ENCODE measurements at regions not wholly inside any gene's neighbourhood (a gene's known extent, or its start where the extent isn't known, plus 50 kb on each side); places are given as distances from the start of the nearest gene placed in this dataset.

- in situ Hi-C loops (cut with HindIII; ENCODE audit: low pct_unique_long_range_greater_than_20kb, low sequenced_read_pairs): no loop called here
- no peak for DNase-seq (ENCODE audit: low read depth, low spot score)
These were observed 124.4 kb downstream of the FBXO15 start for GRCh38 chr18:74023220-74023619.

GRCh38 chr18:74019864-74020263 lies 127.8 kb downstream of the FBXO15 start:
- in situ Hi-C loops (cut with HindIII; ENCODE audit: low pct_unique_long_range_greater_than_20kb, low sequenced_read_pairs): no loop called here
- no peak for DNase-seq (ENCODE audit: low read depth, low spot score)

- in situ Hi-C loops (cut with HindIII; ENCODE audit: low pct_unique_long_range_greater_than_20kb, low sequenced_read_pairs): no loop called here
- DNase-seq (ENCODE audit: low read depth, low spot score): no peak
These were observed 133.7 kb downstream of the FBXO15 start for GRCh38 chr18:74013955-74014354.

GRCh38 chr18:74012954-74013630 lies 134.5 kb downstream of the FBXO15 start:
- in situ Hi-C loops (cut with HindIII; ENCODE audit: low pct_unique_long_range_greater_than_20kb, low sequenced_read_pairs): no loop called here
- no peak for DNase-seq (ENCODE audit: low read depth, low spot score)

- no peak for DNase-seq (ENCODE audit: low read depth, low spot score)
- in situ Hi-C loops (cut with HindIII; ENCODE audit: low pct_unique_long_range_greater_than_20kb, low sequenced_read_pairs): no loop called here
These were observed 141.5 kb downstream of the FBXO15 start for GRCh38 chr18:74006143-74006542.

GRCh38 chr18:74005320-74006109 lies 142.1 kb downstream of the FBXO15 start:
- in situ Hi-C loops (cut with HindIII; ENCODE audit: low pct_unique_long_range_greater_than_20kb, low sequenced_read_pairs): no loop called here
- DNase-seq (ENCODE audit: low read depth, low spot score): no peak

GRCh38 chr18:73992242-73993022 lies 155.2 kb downstream of the FBXO15 start:
- in situ Hi-C loops (cut with HindIII; ENCODE audit: low pct_unique_long_range_greater_than_20kb, low sequenced_read_pairs): no loop called here
- no peak for DNase-seq (ENCODE audit: low read depth, low spot score)

- in situ Hi-C loops (cut with HindIII; ENCODE audit: low pct_unique_long_range_greater_than_20kb, low sequenced_read_pairs): no loop called here
- no peak for DNase-seq (ENCODE audit: low read depth, low spot score)
These were observed 156.1 kb downstream of the FBXO15 start for GRCh38 chr18:73991570-73991969.

- no peak for DNase-seq (ENCODE audit: low read depth, low spot score)
- in situ Hi-C loops (cut with HindIII; ENCODE audit: low pct_unique_long_range_greater_than_20kb, low sequenced_read_pairs): no loop called here
These were observed 157.4 kb downstream of the FBXO15 start for GRCh38 chr18:73990258-73990657.

- DNase-seq (ENCODE audit: low read depth, low spot score): no peak
- in situ Hi-C loops (cut with HindIII; ENCODE audit: low pct_unique_long_range_greater_than_20kb, low sequenced_read_pairs): no loop called here
These were observed 160.2 kb downstream of the FBXO15 start for GRCh38 chr18:73987247-73987980.

GRCh38 chr18:73986711-73987110 lies 160.9 kb downstream of the FBXO15 start:
- DNase-seq (ENCODE audit: low read depth, low spot score): no peak
- in situ Hi-C loops (cut with HindIII; ENCODE audit: low pct_unique_long_range_greater_than_20kb, low sequenced_read_pairs): no loop called here

GRCh38 chr18:73985855-73986625 lies 161.6 kb downstream of the FBXO15 start:
- in situ Hi-C loops (cut with HindIII; ENCODE audit: low pct_unique_long_range_greater_than_20kb, low sequenced_read_pairs): no loop called here
- no peak for DNase-seq (ENCODE audit: low read depth, low spot score)

GRCh38 chr18:73983970-73984369 lies 163.7 kb downstream of the FBXO15 start:
- in situ Hi-C loops (cut with HindIII; ENCODE audit: low pct_unique_long_range_greater_than_20kb, low sequenced_read_pairs): no loop called here

GRCh38 chr18:73983496-73983895 lies 164.1 kb downstream of the FBXO15 start:
- DNase-seq (ENCODE audit: low read depth, low spot score): no peak
- in situ Hi-C loops (cut with HindIII; ENCODE audit: low pct_unique_long_range_greater_than_20kb, low sequenced_read_pairs): no loop called here

More at GRCh38 chr18:73983970-73984369, 163.7 kb downstream of the FBXO15 start:
- DNase-seq (ENCODE audit: low read depth, low spot score): no peak

- DNase-seq (ENCODE audit: low read depth, low spot score): no peak
- in situ Hi-C loops (cut with HindIII; ENCODE audit: low pct_unique_long_range_greater_than_20kb, low sequenced_read_pairs): no loop called here
These were observed 165.8 kb downstream of the FBXO15 start for GRCh38 chr18:73981796-73982195.

GRCh38 chr18:73980289-73980979 lies 167.2 kb downstream of the FBXO15 start:
- peak; percentile 65 for DNase-seq (ENCODE audit: low read depth, low spot score)
- in situ Hi-C loops (cut with HindIII; ENCODE audit: low pct_unique_long_range_greater_than_20kb, low sequenced_read_pairs): no loop called here

- in situ Hi-C loops (cut with HindIII; ENCODE audit: low pct_unique_long_range_greater_than_20kb, low sequenced_read_pairs): no loop called here
- no peak for DNase-seq (ENCODE audit: low read depth, low spot score)
These were observed 167.9 kb downstream of the FBXO15 start for GRCh38 chr18:73979742-73980141.
